HEK293 (cell line): ENCODE measurements at regions not wholly inside any gene's neighbourhood (a gene's known extent, or its start where the extent isn't known, plus 50 kb on each side); places are given as distances from the start of the nearest gene placed in this dataset.

ENCODE experiments used
- CTCF ChIP-seq: fragments of 450-650 bp; formaldehyde crosslinking; IDR thresholded peaks from 2 replicates; pipeline ENCODE4 v1.5.1; 2016; ENCODE audit warnings: missing biosample characterization, missing genetic modification characterization
- GFI1B ChIP-seq: fragments of 450-650 bp; formaldehyde crosslinking; IDR thresholded peaks from 2 replicates; pipeline ENCODE4 v1.5.1; 2016; ENCODE audit warnings: missing biosample characterization, missing genetic modification characterization
- KLF16 ChIP-seq: fragments of 450-650 bp; formaldehyde crosslinking; IDR thresholded peaks from 2 replicates; pipeline ENCODE4 v1.5.1; 2017; ENCODE audit warnings: missing biosample characterization, missing genetic modification characterization
- PRDM10 ChIP-seq: fragments of 450-650 bp; formaldehyde crosslinking; IDR thresholded peaks from 2 replicates; pipeline ENCODE4 v1.5.1; 2016; ENCODE audit warnings: missing biosample characterization, missing genetic modification characterization
- ZBTB49 ChIP-seq: fragments of 450-650 bp; formaldehyde crosslinking; IDR thresholded peaks from 2 replicates; pipeline ENCODE4 v1.5.1; 2016; ENCODE audit warnings: missing biosample characterization, missing genetic modification characterization, low read depth
- ZBTB8A ChIP-seq: fragments of 450-650 bp; formaldehyde crosslinking; IDR thresholded peaks from 2 replicates; pipeline ENCODE4 v1.5.1; 2016; ENCODE audit warnings: missing biosample characterization, missing genetic modification characterization
- ZNF202 ChIP-seq: fragments of 450-650 bp; formaldehyde crosslinking; IDR thresholded peaks from 2 replicates; pipeline ENCODE4 v1.5.1; 2016; ENCODE audit warnings: missing biosample characterization, missing genetic modification characterization, borderline replicate concordance
- ZNF24 ChIP-seq: fragments of 450-650 bp; formaldehyde crosslinking; IDR thresholded peaks from 2 replicates; pipeline ENCODE4 v1.5.1; 2016; ENCODE audit warnings: missing biosample characterization, missing genetic modification characterization
- ZNF354C ChIP-seq: fragments of 450-650 bp; formaldehyde crosslinking; IDR thresholded peaks from 2 replicates; pipeline ENCODE4 v1.5.1; 2016; ENCODE audit warnings: missing biosample characterization, missing genetic modification characterization, low read depth, borderline replicate concordance
- ZNF416 ChIP-seq: fragments of 450-650 bp; formaldehyde crosslinking; IDR thresholded peaks from 2 replicates; pipeline ENCODE4 v1.5.1; 2016; ENCODE audit warnings: missing biosample characterization, missing genetic modification characterization
- ZNF48 ChIP-seq: fragments of 450-650 bp; formaldehyde crosslinking; IDR thresholded peaks from 2 replicates; pipeline ENCODE4 v1.5.1; 2016; ENCODE audit warnings: missing biosample characterization, missing genetic modification characterization
- ZNF658 ChIP-seq: fragments of 450-650 bp; formaldehyde crosslinking; IDR thresholded peaks from 2 replicates; pipeline ENCODE4; 2016; ENCODE audit warnings: missing biosample characterization, missing genetic modification characterization
- ZNF660 ChIP-seq: fragments of 450-650 bp; IDR thresholded peaks from 2 replicates; pipeline ENCODE4 v1.5.1; 2018; ENCODE audit warnings: missing biosample characterization, mild to moderate bottlenecking, missing genetic modification characterization

- TF ChIP-seq ZBTB49: no peak
- TF ChIP-seq GFI1B (tag by site-specific recombination): no peak
- no peak for TF ChIP-seq PRDM10 (tag by site-specific recombination)
- no peak for TF ChIP-seq CTCF (tag by site-specific recombination)
- TF ChIP-seq ZNF416 (tag by site-specific recombination): no peak
- TF ChIP-seq ZNF658 (tag by site-specific recombination): no peak
- TF ChIP-seq ZNF48 (tag by site-specific recombination): no peak
- no peak for TF ChIP-seq ZNF24
- no peak for TF ChIP-seq ZNF660
- no peak for TF ChIP-seq ZBTB8A (tag by site-specific recombination)
- TF ChIP-seq KLF16 (tag by site-specific recombination): no peak
- no peak for TF ChIP-seq ZNF202
- no peak for TF ChIP-seq ZNF354C (tag by site-specific recombination)
These were observed 77.4 kb upstream of the KLHL25 start for GRCh38 chr15:85872125-85872524.
